ENCODE measurements at regions not wholly inside any gene's neighbourhood (a gene's known extent, or its start where the extent isn't known, plus 50 kb on each side); places are given as distances from the start of the nearest gene placed in this dataset.

GRCh38 chr6:81084776-81085430 is 667.6 kb downstream of the TENT5A start:
- no peak overlapping the region for H3K27ac Mint-ChIP-seq
- no peaks in the 10 kb centered on the region for H3K27me3 Mint-ChIP-seq
- no peak for TF ChIP-seq CTCF (conservative IDR thresholded peaks at IDR 0.05)
- no peaks in the 10 kb centered on the region for H3K4me1 Mint-ChIP-seq (ENCODE audit: unreplicated experiment)
- H3K9me3 Mint-ChIP-seq, result no peaks in the 10 kb centered on the region
- H3K4me3 Mint-ChIP-seq, result no peak overlapping the region
- no peaks in the 10 kb centered on the region for H3K36me3 Mint-ChIP-seq
- DNase-seq (ENCODE audit: extremely low spot score, unreplicated experiment), result no peak

DNA sequence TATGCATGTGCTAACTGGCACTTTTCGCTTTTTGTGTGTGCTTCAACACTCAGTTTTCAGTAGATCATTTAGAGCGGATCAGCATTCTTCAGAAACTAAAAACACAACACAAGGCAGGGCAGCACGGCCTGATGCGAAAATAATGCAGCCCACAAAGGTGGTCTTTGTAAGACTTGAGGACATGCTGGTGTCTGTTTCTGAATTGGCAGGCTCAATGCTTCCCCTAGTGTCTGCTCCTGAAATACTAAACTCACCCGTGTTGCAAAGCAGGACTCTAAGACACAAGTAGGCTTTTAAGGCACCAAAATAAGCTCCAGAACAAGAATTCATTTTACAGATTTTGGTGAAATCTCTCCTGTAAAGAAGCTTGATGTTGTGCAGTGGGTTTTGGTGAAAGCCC is 676.5 kb downstream of the TENT5A start:
- TF ChIP-seq CTCF (conservative IDR thresholded peaks at IDR 0.05), result peak; percentile 78
- Mint-ChIP-seq H3K4me1 (ENCODE audit: unreplicated experiment) (no peaks in the 10 kb centered on the region), H3K4me3 (no peak overlapping the region), H3K9me3 (no peaks in the 10 kb centered on the region), H3K27me3 (no peaks in the 10 kb centered on the region), H3K36me3 (no peaks in the 10 kb centered on the region), H3K27ac (no peak overlapping the region)
- DNase-seq (ENCODE audit: extremely low spot score, unreplicated experiment), result no peak

- Mint-ChIP-seq H3K27ac (no peak overlapping the region), H3K36me3 (no peaks in the 10 kb centered on the region), H3K4me3 (no peak overlapping the region), H3K9me3 (no peaks in the 10 kb centered on the region), H3K27me3 (no peaks in the 10 kb centered on the region), H3K4me1 (ENCODE audit: unreplicated experiment) (no peaks in the 10 kb centered on the region)
- no peak for DNase-seq (ENCODE audit: extremely low spot score, unreplicated experiment)
- TF ChIP-seq CTCF (conservative IDR thresholded peaks at IDR 0.05), result no peak
Observed at GRCh38 chr6:81073318-81073717, 679.2 kb downstream of the TENT5A start.

GRCh38 chr6:81071121-81071520 is 681.4 kb downstream of the TENT5A start:
- H3K9me3 Mint-ChIP-seq, result no peaks in the 10 kb centered on the region
- no peaks in the 10 kb centered on the region for H3K4me1 Mint-ChIP-seq (ENCODE audit: unreplicated experiment)
- TF ChIP-seq CTCF (conservative IDR thresholded peaks at IDR 0.05), result no peak

GRCh38 chr6:81067057-81067456 is 685.4 kb downstream of the TENT5A start:
- H3K9me3 Mint-ChIP-seq, result no peaks in the 10 kb centered on the region
- H3K4me1 Mint-ChIP-seq (ENCODE audit: unreplicated experiment), result no peaks in the 10 kb centered on the region
- H3K4me3 Mint-ChIP-seq, result no peak overlapping the region
- no peak for TF ChIP-seq CTCF (conservative IDR thresholded peaks at IDR 0.05)
- DNase-seq (ENCODE audit: extremely low spot score, unreplicated experiment), result no peak
- no peaks in the 10 kb centered on the region for H3K36me3 Mint-ChIP-seq
- no peaks in the 10 kb centered on the region for H3K27me3 Mint-ChIP-seq
- H3K27ac Mint-ChIP-seq, result no peak overlapping the region

More at GRCh38 chr6:81071121-81071520, 681.4 kb downstream of the TENT5A start:
- Mint-ChIP-seq H3K36me3 (no peaks in the 10 kb centered on the region), H3K27me3 (no peaks in the 10 kb centered on the region), H3K4me3 (no peak overlapping the region), H3K27ac (no peak overlapping the region)
- no peak for DNase-seq (ENCODE audit: extremely low spot score, unreplicated experiment)

- H3K27me3 Mint-ChIP-seq, result no peaks in the 10 kb centered on the region
- no peaks in the 10 kb centered on the region for H3K4me1 Mint-ChIP-seq (ENCODE audit: unreplicated experiment)
- H3K27ac Mint-ChIP-seq, result no peak overlapping the region
- no peak for TF ChIP-seq CTCF (conservative IDR thresholded peaks at IDR 0.05)
- no peak for DNase-seq (ENCODE audit: extremely low spot score, unreplicated experiment)
- H3K36me3 Mint-ChIP-seq, result no peaks in the 10 kb centered on the region
- H3K9me3 Mint-ChIP-seq, result no peaks in the 10 kb centered on the region
- no peak overlapping the region for H3K4me3 Mint-ChIP-seq
Observed at GRCh38 chr6:81063891-81064290, 688.6 kb downstream of the TENT5A start.
